KBM-7 (cell line): ENCODE measurements at regions not wholly inside any gene's neighbourhood (a gene's known extent, or its start where the extent isn't known, plus 50 kb on each side); places are given as distances from the start of the nearest gene placed in this dataset.
"Not testable (repeated sequence)": the region's sequence is repeated elsewhere in the genome, so short reads cannot be mapped to it uniquely, and the experiment has no call there.

Experiments
- DNase-seq: peaks from one replicate; pipeline ENCODE4 v3.0.0-alpha.2; 2015
- in situ Hi-C: fragments of 300-500 bp; cut with MboI; formaldehyde crosslinking; loops from 2 replicates; pipeline ENCODE4 v1.14.3; 2020; ENCODE audit warnings: low sequenced_read_pairs, low pct_unique_long_range_greater_than_20kb, mixed read lengths

- in situ Hi-C loops: no loop called here
Observed at GRCh38 chr10:21039721-21040120, 142.6 kb upstream of the NEBL start.

GRCh38 chr10:21036757-21037156 lies 139.6 kb upstream of the NEBL start:
- no peak for DNase-seq

More at GRCh38 chr10:21039721-21040120, 142.6 kb upstream of the NEBL start:
- DNase-seq: no peak

GRCh38 chr10:21034770-21035169 lies 137.7 kb upstream of the NEBL start:
- DNase-seq, in situ Hi-C loops: not testable (repeated sequence)

More at GRCh38 chr10:21036757-21037156, 139.6 kb upstream of the NEBL start:
- in situ Hi-C loops: no loop called here

- in situ Hi-C loops: no loop called here
- no peak for DNase-seq
Observed at GRCh38 chr10:21034241-21034640, 137.1 kb upstream of the NEBL start.

GRCh38 chr10:21032587-21033319 lies 135.6 kb upstream of the NEBL start:
- in situ Hi-C loops: no loop called here
- DNase-seq: no peak

- DNase-seq: no peak
Observed at GRCh38 chr10:21031232-21031795, 134.2 kb upstream of the NEBL start.

GRCh38 chr10:21030091-21030490 lies 133.0 kb upstream of the NEBL start:
- peak; percentile 35 for DNase-seq
- in situ Hi-C loops: no loop called here

More at GRCh38 chr10:21031232-21031795, 134.2 kb upstream of the NEBL start:
- in situ Hi-C loops: no loop called here

- DNase-seq: no peak
- in situ Hi-C loops: no loop called here
Observed at GRCh38 chr10:21022821-21023220, 125.7 kb upstream of the NEBL start.

GRCh38 chr10:21021843-21022594 lies 124.9 kb upstream of the NEBL start:
- in situ Hi-C loops: no loop called here

GRCh38 chr10:21021231-21021630 lies 124.1 kb upstream of the NEBL start:
- in situ Hi-C loops: no loop called here
- DNase-seq: no peak

More at GRCh38 chr10:21021843-21022594, 124.9 kb upstream of the NEBL start:
- no peak for DNase-seq

GRCh38 chr10:21020545-21020944 lies 123.4 kb upstream of the NEBL start:
- in situ Hi-C loops: no loop called here
- DNase-seq: peak; percentile 15

- no peak for DNase-seq
Observed at GRCh38 chr10:21019436-21019835, 122.3 kb upstream of the NEBL start.

GRCh38 chr10:21015851-21016250 lies 118.7 kb upstream of the NEBL start:
- no peak for DNase-seq
- in situ Hi-C loops: no loop called here

More at GRCh38 chr10:21019436-21019835, 122.3 kb upstream of the NEBL start:
- in situ Hi-C loops: no loop called here

- in situ Hi-C loops: no loop called here
- no peak for DNase-seq
Observed at GRCh38 chr10:21014141-21014540, 117.0 kb upstream of the NEBL start.

- in situ Hi-C loops: no loop called here
Observed at GRCh38 chr10:21011433-21012018, 114.4 kb upstream of the NEBL start.

GRCh38 chr10:21010615-21011014 lies 113.5 kb upstream of the NEBL start:
- in situ Hi-C loops: no loop called here
- DNase-seq: no peak

More at GRCh38 chr10:21011433-21012018, 114.4 kb upstream of the NEBL start:
- DNase-seq: no peak

GRCh38 chr10:21003240-21003822 lies 106.2 kb upstream of the NEBL start:
- in situ Hi-C loops: no loop called here
- DNase-seq: no peak

- in situ Hi-C loops: no loop called here
- no peak for DNase-seq
Observed at GRCh38 chr10:21002091-21002878, 105.2 kb upstream of the NEBL start.

GRCh38 chr10:20999699-21000098 lies 102.6 kb upstream of the NEBL start:
- DNase-seq: no peak
- in situ Hi-C loops: no loop called here
